ENCODE measurements at regions not wholly inside any gene's neighbourhood (a gene's known extent, or its start where the extent isn't known, plus 50 kb on each side); places are given as distances from the start of the nearest gene placed in this dataset.

GRCh38 chr13:77456271-77456670 is 79.2 kb upstream of the SCEL start:
- TF ChIP-seq EZH2 (IDR thresholded peaks at IDR 0.05) (no peak), POLR2AphosphoS5 (IDR thresholded peaks at IDR 0.05; ENCODE audit: borderline replicate concordance, low read depth, low read length) (no peak)
